HG03097 (cell line): ENCODE measurements at regions not wholly inside any gene's neighbourhood (a gene's known extent, or its start where the extent isn't known, plus 50 kb on each side); places are given as distances from the start of the nearest gene placed in this dataset.
"Not testable (repeated sequence)": the region's sequence is repeated elsewhere in the genome, so short reads cannot be mapped to it uniquely, and the experiment has no call there.

Source experiments
- ATAC-seq: cut with Tn5 transposase; IDR thresholded peaks from one replicate; pipeline ENCODE4 v1.9.1; 2021; ENCODE audit not compliant: unreplicated experiment, low FRiP score

DNA sequence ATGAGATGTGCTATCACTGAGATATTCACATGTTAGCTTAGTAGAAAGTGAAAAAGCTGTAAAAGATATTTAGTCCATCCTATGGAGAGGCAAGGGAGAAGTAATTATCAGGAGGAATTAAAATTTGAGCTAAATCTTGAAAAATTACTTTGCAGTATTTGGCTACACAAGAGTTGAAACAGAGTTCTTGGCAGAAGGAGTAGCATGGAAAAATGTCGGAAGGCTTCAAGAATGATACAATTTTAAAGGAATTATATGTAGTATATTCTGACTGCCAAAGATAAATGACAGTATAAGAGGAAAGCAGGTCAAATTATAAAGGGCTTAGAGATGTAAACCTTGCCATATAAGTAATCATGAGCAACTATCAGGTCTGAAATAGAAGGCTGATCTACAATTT is 518.9 kb downstream of the BRINP3 start:
- no peak for ATAC-seq

DNA sequence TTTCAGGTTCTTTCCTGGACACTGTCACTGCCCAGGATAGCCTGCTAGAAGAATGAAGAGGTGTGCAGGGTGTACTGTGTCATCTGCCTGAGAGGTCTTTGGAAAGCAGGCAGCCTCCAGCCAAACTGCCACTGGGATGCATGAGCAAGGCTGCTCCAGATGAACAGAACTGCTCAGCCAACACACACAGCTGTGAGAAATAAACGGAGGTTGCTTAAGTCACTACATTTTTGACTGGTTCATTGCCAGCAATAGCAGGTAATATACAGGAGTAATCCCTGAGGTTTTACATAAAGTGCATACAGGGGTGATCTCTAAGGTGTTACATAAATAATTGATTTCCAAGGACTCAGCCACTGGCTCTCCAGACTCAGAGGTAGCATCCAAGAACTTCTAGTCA is 516.9 kb downstream of the BRINP3 start:
- no peak for ATAC-seq

DNA sequence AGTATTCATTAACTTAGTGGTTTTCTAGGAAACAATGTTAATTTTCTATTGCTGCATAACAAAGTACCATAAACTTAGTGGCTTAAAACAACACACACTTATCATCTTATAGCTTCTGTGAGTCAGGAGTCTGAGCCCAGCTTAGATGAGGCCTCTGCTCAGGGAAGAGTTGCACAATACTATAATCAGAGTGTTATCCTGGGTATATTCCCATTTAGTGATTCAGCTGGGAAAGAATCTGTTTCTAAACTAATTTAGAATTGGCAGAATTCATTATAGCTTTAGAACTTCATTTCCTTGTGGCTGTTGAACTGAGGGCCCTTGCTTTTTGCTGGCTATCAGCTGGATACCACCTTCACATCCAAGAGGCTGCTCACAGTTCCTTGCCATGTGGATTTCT is 515.5 kb downstream of the BRINP3 start:
- ATAC-seq: no peak

DNA sequence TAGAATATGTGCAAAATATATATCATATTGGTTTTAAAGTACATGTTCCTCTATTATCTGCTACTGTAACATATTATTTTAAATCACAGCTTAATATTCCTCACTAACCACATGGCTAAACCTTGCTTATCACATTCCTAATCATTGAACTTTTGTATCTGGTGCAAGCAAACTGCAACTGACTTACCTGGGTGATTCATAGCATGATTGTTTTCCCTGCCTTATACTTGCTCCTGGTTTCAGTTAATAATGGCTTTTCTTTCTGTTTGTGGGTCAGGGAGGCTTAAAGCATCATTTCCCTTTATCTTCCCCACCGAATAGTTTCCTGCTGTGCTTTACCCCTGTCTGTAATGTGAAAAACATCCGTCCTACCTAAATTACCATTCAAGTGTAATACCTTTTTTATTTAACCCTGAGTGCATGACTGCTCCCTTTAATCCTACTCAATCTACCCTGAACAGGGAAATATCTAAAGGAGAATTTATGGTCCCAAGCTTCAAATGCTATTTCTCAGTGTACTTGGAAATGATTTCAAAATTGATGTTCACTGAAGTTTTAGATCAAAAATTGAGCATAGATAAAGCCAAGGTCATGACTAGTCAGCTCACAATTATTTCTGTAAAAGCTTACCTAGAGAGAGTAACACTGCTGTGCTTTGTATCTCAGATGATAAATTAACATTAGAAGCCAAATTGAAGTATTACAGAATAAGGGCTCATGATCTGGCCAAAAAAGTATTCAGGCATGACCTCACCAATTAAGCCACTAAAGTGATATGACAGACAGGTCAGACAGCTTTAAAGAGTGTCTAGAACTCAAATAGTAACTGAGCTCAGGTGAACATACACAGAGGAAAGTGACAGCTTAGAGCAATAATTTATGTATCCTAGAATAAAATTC is 507.1 kb downstream of the BRINP3 start:
- ATAC-seq: no peak

DNA sequence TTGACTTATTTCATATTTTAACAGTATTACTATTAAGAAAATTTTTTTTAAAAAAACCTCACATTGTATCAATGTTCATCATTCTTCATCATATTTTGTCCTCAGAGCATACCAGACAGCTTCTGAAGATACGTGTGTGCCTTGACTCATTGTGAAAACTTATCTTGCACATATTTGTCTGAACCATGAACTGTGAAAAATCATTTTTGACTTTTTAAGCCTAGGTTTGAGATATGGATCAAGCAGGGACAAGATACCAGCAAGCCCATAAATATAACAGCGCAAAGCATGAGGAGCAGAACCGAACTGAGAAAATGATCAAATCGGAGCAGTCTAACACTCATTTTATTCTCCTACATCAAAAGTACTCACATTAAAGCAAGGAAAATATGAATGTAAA is 506.0 kb downstream of the BRINP3 start:
- no peak for ATAC-seq

DNA sequence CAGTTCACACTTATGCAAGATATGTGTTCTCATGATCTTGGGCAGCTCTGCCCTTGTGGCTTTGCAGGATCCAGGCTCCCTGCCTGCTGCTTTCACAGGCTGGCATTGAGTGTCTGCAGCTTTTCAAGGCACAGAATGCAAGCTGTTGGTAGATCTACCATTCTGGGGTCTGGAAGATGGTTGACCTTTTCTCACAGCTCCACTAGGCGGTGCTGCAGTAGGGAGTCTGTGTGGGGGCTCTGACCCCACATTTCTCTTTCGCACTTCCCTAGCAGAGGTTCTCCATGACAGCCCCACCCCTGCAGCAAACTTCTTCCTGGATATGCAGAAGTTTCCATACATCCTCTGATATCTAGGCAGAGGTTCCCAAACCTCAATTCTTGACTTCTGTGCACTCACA is 500.5 kb downstream of the BRINP3 start:
- no peak for ATAC-seq

DNA sequence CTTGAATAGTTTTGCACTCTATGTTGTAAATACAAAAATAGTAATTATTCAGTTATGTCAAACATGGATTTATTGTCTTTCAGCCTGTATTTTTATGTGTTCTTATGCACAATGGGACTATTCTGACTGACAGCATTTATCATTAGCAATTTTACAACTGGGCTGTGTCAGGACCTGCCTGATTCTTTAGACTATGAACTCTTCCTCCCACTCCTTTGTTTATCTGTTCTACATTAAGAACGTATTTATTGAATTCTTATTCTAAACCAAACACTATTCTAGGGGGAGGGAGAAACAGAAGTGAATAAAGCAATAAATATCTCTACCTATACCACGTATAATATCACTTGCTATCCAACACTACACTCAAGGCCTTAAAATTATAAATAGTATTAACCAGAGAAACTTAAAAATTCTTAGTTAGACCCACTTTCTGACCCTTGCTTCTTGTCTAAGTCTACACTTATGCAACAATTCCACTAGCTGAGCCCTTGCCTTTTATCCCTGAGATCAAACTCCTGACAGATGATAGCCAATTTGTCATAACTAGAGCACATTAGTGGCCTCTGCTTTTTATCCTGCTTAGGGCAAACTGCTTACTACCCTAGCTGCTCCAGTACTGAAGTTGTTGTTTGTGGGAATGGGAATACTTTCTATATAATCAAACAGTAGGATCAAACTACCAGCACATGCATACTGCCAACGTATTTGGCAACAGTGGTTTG is 494.3 kb downstream of the BRINP3 start:
- ATAC-seq: no peak

DNA sequence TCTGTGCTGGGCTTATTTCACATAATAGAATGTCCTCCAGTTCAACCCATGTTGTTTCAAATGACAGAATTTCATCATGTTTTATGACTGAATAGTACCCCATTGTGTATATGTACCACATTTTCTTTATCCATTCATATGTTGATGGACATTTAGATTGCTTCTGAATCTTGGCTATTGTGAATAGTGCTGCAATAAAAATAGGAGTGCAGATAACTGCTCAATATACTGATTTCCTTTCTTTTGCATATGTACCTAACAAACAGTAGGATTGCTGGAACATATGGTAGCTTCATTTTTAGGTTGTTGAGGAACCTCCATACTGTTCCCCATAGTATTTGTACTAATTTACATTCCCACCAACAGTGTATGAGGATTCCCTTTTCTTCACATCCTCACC is 491.1 kb downstream of the BRINP3 start:
- no peak for ATAC-seq

DNA sequence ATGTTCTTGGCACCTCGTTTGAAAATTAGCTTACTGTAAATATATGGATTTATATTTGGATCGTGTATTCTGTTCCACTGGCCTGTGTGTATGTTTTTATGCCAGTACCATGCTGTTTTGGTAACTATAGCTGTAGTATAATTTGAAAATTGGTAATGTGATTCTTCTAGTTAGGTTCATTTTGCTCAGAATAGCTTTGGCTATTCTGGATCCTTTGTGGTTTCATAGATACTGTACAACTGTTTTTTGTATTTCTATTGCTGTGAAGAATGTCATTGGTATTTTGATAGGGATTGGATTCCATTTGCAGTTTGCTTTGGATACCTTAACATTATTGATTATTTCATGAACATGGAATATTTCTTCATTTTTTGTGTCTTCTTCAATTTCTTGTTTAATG is 490.2 kb downstream of the BRINP3 start:
- no peak for ATAC-seq

DNA sequence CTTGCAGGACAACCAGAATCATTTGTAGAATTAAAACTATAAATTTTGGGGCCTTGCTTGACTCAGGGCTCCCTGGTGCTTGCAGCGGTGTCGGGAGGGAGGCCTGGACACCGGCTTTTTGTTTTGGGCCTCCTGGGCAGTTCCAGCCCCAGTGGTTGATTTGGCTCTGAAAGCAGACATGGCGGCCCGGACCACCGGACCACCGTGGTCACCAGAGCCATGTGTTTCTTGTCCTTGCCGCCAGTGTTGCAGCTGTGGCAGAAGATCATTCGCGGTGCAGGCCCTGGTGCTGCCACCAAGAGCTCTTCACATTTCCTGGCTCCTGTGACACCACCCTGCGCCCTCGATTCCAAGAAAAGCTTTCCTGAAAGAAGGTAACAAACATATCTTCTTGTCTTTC is 484.8 kb downstream of the BRINP3 start:
- no peak for ATAC-seq

DNA sequence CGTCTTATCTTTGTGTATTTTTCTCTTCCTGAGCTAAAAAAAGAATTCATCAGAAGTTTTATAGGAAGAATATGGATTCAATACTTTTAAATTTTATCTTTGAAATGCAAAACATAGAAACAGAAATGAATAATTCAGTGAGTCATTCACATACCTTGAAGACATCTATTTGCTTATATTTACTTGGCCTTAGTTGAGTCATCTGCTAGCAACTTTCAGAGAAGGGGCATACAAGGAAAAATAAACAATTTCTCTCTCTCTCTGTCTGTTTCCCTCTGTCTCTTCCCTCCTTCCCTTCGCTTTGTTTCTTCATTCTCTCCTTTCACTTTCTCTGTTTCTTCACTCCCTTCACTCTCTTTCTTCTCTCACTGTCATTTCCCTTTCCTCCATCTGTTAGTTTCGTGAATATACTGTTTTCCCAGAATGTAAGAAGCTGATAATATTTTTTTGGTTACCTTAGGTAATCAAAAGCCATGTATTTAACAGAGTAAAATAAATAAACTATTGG is 477.2 kb downstream of the BRINP3 start:
- no peak for ATAC-seq

DNA sequence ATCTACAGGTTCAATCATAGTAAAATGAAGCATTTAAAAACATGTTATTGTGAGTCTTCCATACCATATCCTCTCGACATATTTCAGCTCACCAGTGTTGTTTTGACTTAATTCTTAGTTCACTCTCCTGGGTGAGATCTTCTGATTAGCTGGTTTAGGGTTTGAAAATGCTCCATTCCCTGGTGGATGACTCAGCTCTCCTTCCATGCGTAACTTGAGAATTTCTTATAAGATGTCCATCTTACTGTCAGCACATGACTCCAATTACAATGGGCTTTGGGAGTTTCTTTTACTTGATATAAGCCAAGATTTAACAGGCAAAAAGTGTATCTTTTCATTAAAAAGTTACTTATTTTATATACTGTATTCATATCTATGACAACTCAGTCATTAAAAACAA is 476.5 kb downstream of the BRINP3 start:
- no peak for ATAC-seq

DNA sequence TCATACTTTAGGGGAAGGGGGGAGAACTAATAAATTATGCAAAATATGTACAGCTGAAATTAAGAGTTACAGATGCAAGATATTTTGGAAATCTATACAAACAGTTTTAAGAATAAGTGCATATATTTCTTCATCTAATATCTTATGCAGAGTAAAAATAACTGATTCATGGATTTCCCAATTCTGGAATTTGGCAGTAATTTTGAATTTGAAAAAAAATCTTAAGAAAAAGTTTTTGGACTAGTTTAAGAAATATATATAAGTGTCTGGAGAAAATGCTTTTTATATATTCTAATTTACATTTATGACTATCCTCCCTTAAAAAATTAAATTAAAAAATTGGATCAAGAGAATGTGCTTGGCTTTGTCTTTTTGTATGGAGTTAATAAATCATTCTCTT is 474.3 kb downstream of the BRINP3 start:
- ATAC-seq: no peak

DNA sequence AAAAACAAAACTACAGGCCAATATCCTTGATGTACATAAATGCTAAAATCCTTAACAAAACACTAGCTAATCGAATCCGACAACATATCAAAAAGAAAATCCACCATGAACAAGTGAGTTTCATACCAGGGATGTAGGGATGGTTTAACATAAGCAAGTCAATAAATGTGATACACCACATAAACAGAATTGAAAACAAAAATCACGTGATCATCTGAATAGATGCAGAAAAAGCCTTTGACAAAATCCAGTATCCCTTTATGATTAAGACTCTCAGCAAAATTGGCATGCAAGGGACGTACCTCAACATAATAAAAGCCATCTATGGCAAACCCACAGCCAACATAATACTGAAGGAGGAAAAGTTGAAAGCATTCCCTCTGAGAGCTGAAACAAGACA is 466.1 kb downstream of the BRINP3 start:
- ATAC-seq: no peak

DNA sequence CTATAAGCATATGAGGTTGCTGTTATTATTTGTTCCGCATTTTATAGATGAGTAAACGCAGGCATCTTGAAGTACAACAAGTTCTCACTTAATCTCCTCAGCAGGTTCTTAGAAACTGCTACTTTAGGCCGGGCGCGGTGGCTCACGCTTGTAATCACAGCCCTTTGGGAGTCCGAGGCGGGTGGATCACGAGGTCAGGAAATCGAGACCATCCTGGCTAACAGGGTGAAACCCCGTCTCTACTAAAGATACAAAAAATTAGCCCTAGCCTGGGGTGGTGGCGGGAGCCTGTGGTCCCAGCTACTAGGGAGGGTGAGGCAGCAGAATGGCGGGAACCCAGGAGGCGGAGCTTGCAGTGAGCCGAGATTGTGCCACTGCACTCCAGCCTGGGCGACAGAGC is 458.5 kb downstream of the BRINP3 start:
- ATAC-seq: not testable (repeated sequence)

DNA sequence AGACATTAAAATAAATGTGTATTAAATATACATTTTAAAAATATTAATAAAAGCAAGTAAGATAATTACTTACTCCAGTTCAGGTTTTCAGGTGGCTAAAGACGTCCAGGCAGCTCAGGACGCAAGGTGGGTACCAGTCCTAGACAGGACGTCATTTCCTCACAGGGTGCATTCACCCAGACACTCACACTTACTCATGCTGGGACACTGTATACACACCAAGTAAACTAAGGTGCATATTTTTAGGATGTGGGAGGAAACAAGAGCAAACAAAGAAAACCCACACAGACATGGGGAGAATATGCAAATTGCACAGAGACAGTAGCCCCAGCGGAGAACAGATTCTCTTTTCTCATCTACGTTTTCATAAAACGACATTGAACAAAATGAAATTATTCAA is 457.9 kb downstream of the BRINP3 start:
- ATAC-seq: no peak

DNA sequence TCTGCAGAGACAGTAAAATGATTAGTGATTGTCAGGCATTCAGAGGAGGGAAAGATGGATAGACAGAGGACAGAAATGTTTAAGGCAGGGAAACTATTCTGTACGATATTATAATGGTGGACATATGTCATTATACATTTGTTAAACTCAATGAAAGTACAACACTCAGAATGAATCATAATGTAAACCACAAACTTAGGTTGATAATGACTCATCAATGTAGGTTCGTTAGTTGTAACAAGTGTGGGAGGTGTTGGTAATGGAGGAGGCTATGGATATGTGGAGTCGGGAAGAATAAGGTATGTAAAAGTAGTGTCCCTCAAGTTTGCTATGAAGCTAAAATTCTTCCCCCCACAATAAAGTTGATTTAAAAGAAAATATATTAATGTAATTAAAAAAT is 455.0 kb downstream of the BRINP3 start:
- ATAC-seq: no peak

DNA sequence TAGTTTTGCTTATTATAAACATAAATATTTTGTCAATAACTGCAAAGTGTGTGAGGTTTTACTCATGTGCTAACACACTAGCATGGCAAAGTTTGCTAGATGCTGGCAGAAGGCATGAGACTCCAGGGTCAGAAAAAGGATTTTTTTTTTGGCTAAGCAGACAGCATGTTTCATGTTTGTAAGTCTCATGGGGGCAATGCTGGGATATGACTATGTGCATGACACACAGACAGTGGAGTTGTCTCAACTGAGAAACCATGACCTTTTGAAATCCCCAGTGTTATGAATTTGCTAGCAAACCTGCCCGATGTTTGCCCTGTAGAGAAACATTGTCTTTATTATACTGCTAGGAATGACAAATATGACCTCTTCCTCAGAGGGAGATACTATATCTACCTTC is 448.2 kb downstream of the BRINP3 start:
- no peak for ATAC-seq

DNA sequence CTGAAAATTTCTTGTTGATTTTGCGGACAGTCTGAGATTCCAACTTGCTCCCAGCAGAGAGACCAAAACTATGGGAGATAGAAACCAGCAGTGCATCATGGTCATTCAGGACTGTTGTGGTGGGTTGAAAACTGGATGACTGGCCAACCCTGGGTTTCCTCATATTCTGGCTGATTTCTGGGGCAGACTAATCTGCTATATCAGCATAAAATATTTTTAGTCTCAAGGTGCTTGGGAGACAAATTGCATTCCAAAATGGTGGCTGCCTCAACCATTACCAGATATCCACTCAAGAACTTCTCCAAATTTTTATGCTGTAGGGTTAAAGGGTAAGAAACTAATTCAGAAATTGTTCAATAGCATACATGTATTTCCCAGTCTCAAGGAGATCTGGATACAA is 434.0 kb downstream of the BRINP3 start:
- no peak for ATAC-seq

DNA sequence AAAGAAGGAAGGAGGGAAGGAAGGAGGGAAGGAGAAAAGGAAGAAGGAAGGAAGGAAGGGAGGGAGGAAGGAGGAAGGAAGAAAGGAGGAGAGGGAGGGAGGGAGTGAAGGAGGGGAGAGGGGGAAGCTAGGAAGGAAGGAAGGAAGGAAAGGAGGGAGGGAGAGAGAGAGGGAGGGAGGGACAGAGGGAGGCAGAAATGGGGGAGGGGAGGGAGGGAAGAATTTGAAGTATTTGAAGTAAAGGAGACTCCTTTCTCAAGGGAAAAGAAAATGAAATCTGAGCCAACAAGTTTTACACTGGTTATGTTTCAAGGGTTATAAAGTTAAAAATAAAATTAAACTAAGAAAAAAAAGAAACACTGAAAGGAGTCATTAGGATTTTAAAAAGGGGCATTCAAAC is 431.4 kb downstream of the BRINP3 start:
- ATAC-seq: no peak
